Smooth muscle cell (in vitro differentiated cells): ENCODE measurements at regions not wholly inside any gene's neighbourhood (a gene's known extent, or its start where the extent isn't known, plus 50 kb on each side); places are given as distances from the start of the nearest gene placed in this dataset.

Experiments used
- DNase-seq: peaks from one replicate; lab custom pipeline; 2025; ENCODE audit not compliant: unreplicated experiment; lab: John Stamatoyannopoulos, UW
- H2AFZ ChIP-seq: fragments of 200-600 bp; sonication (generic); 2 replicates; pipeline ENCODE4 v1.6.0; 2016; ENCODE audit warnings: antibody characterized with exemption, low read depth, mild to moderate bottlenecking
- H3F3A ChIP-seq: fragments of 200-600 bp; sonication (generic); 2 replicates; pipeline ENCODE4 v1.6.0; 2017; ENCODE audit warnings: antibody characterized with exemption, low read depth
- H3K27ac ChIP-seq: fragments of 200-600 bp; sonication (generic); 2 replicates; pipeline ENCODE4 v1.5.1; 2016; ENCODE audit warnings: low read depth, mild to moderate bottlenecking
- H3K27me3 ChIP-seq: fragments of 200-600 bp; sonication (generic); 2 replicates; pipeline ENCODE4 v1.6.1; 2016; ENCODE audit warnings: low read depth, mild to moderate bottlenecking
- H3K36me3 ChIP-seq: fragments of 200-600 bp; sonication (generic); 2 replicates; pipeline ENCODE4 v1.5.1; 2016; ENCODE audit warnings: low read depth
- H3K4me1 ChIP-seq: fragments of 200-600 bp; sonication (generic); 2 replicates; pipeline ENCODE4 v1.5.1; 2016; ENCODE audit warnings: low read depth
- H3K4me2 ChIP-seq: fragments of 200-600 bp; sonication (generic); 2 replicates; pipeline ENCODE4 v1.6.0; 2016; ENCODE audit warnings: mild to moderate bottlenecking
- H3K4me3 ChIP-seq: fragments of 200-600 bp; sonication (generic); 2 replicates; pipeline ENCODE4 v1.5.1; 2016; ENCODE audit warnings: mild to moderate bottlenecking
- H3K79me2 ChIP-seq: fragments of 200-600 bp; sonication (generic); 2 replicates; pipeline ENCODE4 v1.6.0; 2016; ENCODE audit warnings: low read depth, mild to moderate bottlenecking
- H3K9ac ChIP-seq: fragments of 200-600 bp; sonication (generic); 2 replicates; pipeline ENCODE4 v1.6.0; 2016; ENCODE audit warnings: low read depth
- H3K9me3 ChIP-seq: fragments of 200-600 bp; sonication (generic); replicated peaks from 2 replicates; pipeline ENCODE4 v1.5.1; 2016; ENCODE audit warnings: low read depth
- H4K20me1 ChIP-seq: fragments of 200-600 bp; sonication (generic); 2 replicates; pipeline ENCODE4 v1.6.0; 2016; ENCODE audit warnings: low read depth
- WGBS: methylation state at CpG from one replicate; pipeline ENCODE4 v1.1.7; 2016; ENCODE audit warnings: low lambda C conversion rate; 5-methylcytosine and 5-hydroxymethylcytosine counted together
- TF ChIP-seq, protein P1 (sequence below): fragments of 200-600 bp; sonication (generic); IDR thresholded peaks from 2 replicates; pipeline ENCODE4 v1.5.1; 2017; ENCODE audit warnings: borderline replicate concordance, mild to moderate bottlenecking, antibody characterized with exemption; ENCODE audit not compliant: insufficient read depth, poor library complexity, severe bottlenecking

DNA sequence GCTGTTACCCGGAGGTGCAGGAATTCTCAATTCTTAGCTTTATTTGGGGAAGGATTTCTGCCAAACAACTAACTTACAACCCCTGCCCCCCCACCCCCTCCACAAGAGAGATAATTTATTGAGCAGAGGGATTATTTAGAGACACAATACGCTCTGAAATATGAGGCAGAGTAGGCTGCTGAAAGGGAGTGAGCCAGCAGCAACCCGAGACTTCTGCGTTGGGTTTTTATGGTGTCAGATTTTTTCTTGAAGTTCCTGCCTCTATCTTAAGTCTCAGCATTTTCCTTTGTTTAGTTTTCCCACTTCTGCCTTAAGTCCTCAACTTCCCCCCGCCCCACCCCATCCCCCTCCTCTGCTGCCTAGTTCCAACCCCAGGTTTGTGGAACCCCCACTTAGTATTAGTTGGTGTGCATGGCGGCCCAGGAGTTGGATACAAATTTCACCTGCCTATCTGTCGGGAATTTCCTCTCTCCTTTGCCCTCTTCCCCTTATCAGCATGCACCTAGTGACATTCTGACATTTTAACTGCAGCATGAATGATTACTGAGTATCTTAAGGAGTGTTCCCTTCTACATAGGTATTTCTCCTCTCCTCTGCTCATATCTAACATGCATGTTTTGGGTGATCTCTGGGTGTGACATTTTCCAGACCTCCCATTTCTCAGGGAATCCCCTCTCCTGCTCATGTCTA lies 1635.9 kb upstream of the LRRTM1 start:
- no peaks in the 10 kb centered on the region for H3F3A ChIP-seq
- H3K4me1 ChIP-seq: no peaks in the 10 kb centered on the region
- no peaks in the 10 kb centered on the region for H4K20me1 ChIP-seq
- H3K79me2 ChIP-seq: no peaks in the 10 kb centered on the region
- H3K4me3 ChIP-seq: no peak overlapping the region
- WGBS: 53% methylated on average over 5 of the region's 7 CpGs
- no peak overlapping the region for H3K9ac ChIP-seq
- H3K4me2 ChIP-seq: no peak overlapping the region
- no peak for DNase-seq
- H3K36me3 ChIP-seq: no peaks in the 10 kb centered on the region
- TF ChIP-seq, protein P1, sequence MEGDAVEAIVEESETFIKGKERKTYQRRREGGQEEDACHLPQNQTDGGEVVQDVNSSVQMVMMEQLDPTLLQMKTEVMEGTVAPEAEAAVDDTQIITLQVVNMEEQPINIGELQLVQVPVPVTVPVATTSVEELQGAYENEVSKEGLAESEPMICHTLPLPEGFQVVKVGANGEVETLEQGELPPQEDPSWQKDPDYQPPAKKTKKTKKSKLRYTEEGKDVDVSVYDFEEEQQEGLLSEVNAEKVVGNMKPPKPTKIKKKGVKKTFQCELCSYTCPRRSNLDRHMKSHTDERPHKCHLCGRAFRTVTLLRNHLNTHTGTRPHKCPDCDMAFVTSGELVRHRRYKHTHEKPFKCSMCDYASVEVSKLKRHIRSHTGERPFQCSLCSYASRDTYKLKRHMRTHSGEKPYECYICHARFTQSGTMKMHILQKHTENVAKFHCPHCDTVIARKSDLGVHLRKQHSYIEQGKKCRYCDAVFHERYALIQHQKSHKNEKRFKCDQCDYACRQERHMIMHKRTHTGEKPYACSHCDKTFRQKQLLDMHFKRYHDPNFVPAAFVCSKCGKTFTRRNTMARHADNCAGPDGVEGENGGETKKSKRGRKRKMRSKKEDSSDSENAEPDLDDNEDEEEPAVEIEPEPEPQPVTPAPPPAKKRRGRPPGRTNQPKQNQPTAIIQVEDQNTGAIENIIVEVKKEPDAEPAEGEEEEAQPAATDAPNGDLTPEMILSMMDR: no peak
- no peaks in the 10 kb centered on the region for H3K27me3 ChIP-seq
- H3K9me3 ChIP-seq: no peaks in the 10 kb centered on the region
- H2AFZ ChIP-seq: no peak overlapping the region
- no peak overlapping the region for H3K27ac ChIP-seq

DNA sequence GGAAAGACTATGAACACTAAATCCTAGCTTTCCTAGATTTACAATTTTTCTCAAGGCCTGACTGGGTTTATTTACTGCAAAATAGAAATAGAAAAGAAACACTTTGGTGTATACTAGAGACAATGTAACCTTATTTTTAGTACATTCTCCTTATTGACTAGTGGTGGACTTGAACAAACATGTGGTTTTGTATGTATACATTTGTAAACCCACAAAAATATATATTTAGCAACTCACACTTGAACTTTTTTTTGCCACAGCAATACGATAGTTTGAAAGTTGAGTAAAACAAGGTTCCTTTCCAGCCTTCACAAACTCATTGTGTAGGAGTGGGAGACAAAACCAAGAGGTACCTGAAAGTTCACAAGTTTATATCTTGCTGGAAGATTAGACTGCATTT lies 1633.4 kb upstream of the LRRTM1 start:
- no peaks in the 10 kb centered on the region for H3F3A ChIP-seq
- H3K4me1 ChIP-seq: no peaks in the 10 kb centered on the region
- TF ChIP-seq, protein P1: no peak
- H2AFZ ChIP-seq: no peak overlapping the region
- H3K9ac ChIP-seq: no peak overlapping the region
- no peaks in the 10 kb centered on the region for H3K79me2 ChIP-seq
- DNase-seq: no peak
- no peak overlapping the region for H3K27ac ChIP-seq
- H3K4me2 ChIP-seq: no peak overlapping the region
- no peaks in the 10 kb centered on the region for H4K20me1 ChIP-seq
- H3K36me3 ChIP-seq: no peaks in the 10 kb centered on the region
- no peak overlapping the region for H3K4me3 ChIP-seq
- no peaks in the 10 kb centered on the region for H3K9me3 ChIP-seq
- 43% methylated on average over 1 of the region's 1 CpG for WGBS
- no peaks in the 10 kb centered on the region for H3K27me3 ChIP-seq

GRCh38 chr2:81903534-81903933 lies 1599.0 kb upstream of the LRRTM1 start:
- Histone ChIP-seq H3K4me3 (no peak overlapping the region), H3F3A (no peaks in the 10 kb centered on the region), H3K9ac (no peak overlapping the region), H3K4me1 (no peaks in the 10 kb centered on the region), H3K27me3 (no peaks in the 10 kb centered on the region), H3K9me3 (no peaks in the 10 kb centered on the region), H3K27ac (no peak overlapping the region), H3K79me2 (no peaks in the 10 kb centered on the region), H2AFZ (no peak overlapping the region), H3K36me3 (no peaks in the 10 kb centered on the region), H3K4me2 (no peak overlapping the region), H4K20me1 (no peaks in the 10 kb centered on the region)
- TF ChIP-seq, protein P1: no peak
- 98% methylated on average over 4 of the region's 4 CpGs for WGBS
- no peak for DNase-seq

- Histone ChIP-seq H3K27me3 (no peaks in the 10 kb centered on the region), H3K27ac (no peak overlapping the region), H3K9me3 (no peaks in the 10 kb centered on the region), H3K4me1 (no peaks in the 10 kb centered on the region), H4K20me1 (no peaks in the 10 kb centered on the region), H3F3A (no peaks in the 10 kb centered on the region), H3K79me2 (no peaks in the 10 kb centered on the region), H3K4me3 (no peak overlapping the region), H3K4me2 (no peak overlapping the region), H2AFZ (peak overlapping the region; percentile 18), H3K36me3 (no peaks in the 10 kb centered on the region), H3K9ac (no peak overlapping the region)
- TF ChIP-seq, protein P1: peak; percentile 44
- 68% methylated on average over 3 of the region's 3 CpGs for WGBS
- DNase-seq: no peak
Observed at GRCh38 chr2:81901017-81901416, 1596.5 kb upstream of the LRRTM1 start.
